SK-N-SH (cell line): ENCODE measurements at regions not wholly inside any gene's neighbourhood (a gene's known extent, or its start where the extent isn't known, plus 50 kb on each side); places are given as distances from the start of the nearest gene placed in this dataset.

Experiments used
- EP300 ChIP-seq, 2 experiments: IDR thresholded peaks; 2 replicates each; pipeline versions ENCODE4 v1.4.0 to v1.6.1; 2012; ENCODE audit warnings: borderline replicate concordance in 1 of 2, low read depth in 1 of 2, low read length in 1 of 2
- EZH2phosphoT487 ChIP-seq: fragments of 200-600 bp; sonication (generic); IDR thresholded peaks from 2 replicates; pipeline ENCODE4 v1.6.1; 2017; ENCODE audit warnings: low read depth, mixed run types, mild to moderate bottlenecking, antibody characterized with exemption, moderate library complexity, borderline replicate concordance
- GABPA ChIP-seq: IDR thresholded peaks from 2 replicates; pipeline ENCODE4 v1.4.0; 2012; ENCODE audit warnings: low read depth, mild to moderate bottlenecking
- NRF1 ChIP-seq: IDR thresholded peaks from 2 replicates; pipeline ENCODE4 v1.6.1; 2012; ENCODE audit warnings: low read depth, mild to moderate bottlenecking, low read length
- RFX5 ChIP-seq: IDR thresholded peaks from 2 replicates; pipeline ENCODE4 v1.6.1; 2012; ENCODE audit warnings: mild to moderate bottlenecking, improper control_type of control experiment, low read length
- TAF1 ChIP-seq: IDR thresholded peaks from 2 replicates; pipeline ENCODE4 v1.6.1; 2012; ENCODE audit warnings: low read depth, mild to moderate bottlenecking, low read length, moderate library complexity, borderline replicate concordance
- TEAD4 ChIP-seq: IDR thresholded peaks from 2 replicates; pipeline ENCODE4 v1.4.0; 2012; ENCODE audit warnings: mild to moderate bottlenecking, borderline replicate concordance; ENCODE audit not compliant: insufficient read depth
- TF ChIP-seq, protein P1 (sequence below): IDR thresholded peaks from 2 replicates; pipeline ENCODE4 v1.6.1; 2012; ENCODE audit warnings: mild to moderate bottlenecking, low read depth, low read length, moderate library complexity
- TF ChIP-seq, protein P2 (sequence below): fragments of 200-600 bp; sonication (generic); IDR thresholded peaks from 2 replicates; pipeline ENCODE4 v1.6.1; 2017; ENCODE audit warnings: antibody characterized with exemption, mild to moderate bottlenecking, moderate library complexity
- TF ChIP-seq, protein P3 (sequence below): IDR thresholded peaks from 2 replicates; pipeline ENCODE4 v1.4.0; 2012; ENCODE audit warnings: low read depth

DNA sequence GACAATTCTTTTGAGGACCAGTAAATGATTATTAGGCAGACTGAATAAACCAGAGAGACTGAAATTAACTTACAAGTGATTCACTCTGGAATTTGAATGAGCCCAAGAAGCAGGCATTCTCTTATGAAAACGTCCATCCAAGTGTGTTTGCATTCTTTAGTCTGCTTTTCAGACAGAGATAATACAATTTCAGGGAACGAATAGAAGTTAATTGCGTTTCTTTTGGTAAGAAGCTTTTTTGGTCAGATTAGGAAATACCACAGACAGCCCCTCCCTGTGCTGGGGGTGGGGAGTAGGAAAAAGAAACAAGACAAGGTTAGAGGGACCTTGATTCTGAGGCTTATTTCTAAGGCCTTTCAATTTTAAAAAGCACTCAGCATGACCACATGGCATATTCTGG is 874.4 kb downstream of the SUCLG1 start:
- TF ChIP-seq TEAD4, result no peak
- TF ChIP-seq NRF1, result no peak
- TF ChIP-seq, protein P1, sequence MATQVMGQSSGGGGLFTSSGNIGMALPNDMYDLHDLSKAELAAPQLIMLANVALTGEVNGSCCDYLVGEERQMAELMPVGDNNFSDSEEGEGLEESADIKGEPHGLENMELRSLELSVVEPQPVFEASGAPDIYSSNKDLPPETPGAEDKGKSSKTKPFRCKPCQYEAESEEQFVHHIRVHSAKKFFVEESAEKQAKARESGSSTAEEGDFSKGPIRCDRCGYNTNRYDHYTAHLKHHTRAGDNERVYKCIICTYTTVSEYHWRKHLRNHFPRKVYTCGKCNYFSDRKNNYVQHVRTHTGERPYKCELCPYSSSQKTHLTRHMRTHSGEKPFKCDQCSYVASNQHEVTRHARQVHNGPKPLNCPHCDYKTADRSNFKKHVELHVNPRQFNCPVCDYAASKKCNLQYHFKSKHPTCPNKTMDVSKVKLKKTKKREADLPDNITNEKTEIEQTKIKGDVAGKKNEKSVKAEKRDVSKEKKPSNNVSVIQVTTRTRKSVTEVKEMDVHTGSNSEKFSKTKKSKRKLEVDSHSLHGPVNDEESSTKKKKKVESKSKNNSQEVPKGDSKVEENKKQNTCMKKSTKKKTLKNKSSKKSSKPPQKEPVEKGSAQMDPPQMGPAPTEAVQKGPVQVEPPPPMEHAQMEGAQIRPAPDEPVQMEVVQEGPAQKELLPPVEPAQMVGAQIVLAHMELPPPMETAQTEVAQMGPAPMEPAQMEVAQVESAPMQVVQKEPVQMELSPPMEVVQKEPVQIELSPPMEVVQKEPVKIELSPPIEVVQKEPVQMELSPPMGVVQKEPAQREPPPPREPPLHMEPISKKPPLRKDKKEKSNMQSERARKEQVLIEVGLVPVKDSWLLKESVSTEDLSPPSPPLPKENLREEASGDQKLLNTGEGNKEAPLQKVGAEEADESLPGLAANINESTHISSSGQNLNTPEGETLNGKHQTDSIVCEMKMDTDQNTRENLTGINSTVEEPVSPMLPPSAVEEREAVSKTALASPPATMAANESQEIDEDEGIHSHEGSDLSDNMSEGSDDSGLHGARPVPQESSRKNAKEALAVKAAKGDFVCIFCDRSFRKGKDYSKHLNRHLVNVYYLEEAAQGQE, result no peak
- TF ChIP-seq, protein P2, sequence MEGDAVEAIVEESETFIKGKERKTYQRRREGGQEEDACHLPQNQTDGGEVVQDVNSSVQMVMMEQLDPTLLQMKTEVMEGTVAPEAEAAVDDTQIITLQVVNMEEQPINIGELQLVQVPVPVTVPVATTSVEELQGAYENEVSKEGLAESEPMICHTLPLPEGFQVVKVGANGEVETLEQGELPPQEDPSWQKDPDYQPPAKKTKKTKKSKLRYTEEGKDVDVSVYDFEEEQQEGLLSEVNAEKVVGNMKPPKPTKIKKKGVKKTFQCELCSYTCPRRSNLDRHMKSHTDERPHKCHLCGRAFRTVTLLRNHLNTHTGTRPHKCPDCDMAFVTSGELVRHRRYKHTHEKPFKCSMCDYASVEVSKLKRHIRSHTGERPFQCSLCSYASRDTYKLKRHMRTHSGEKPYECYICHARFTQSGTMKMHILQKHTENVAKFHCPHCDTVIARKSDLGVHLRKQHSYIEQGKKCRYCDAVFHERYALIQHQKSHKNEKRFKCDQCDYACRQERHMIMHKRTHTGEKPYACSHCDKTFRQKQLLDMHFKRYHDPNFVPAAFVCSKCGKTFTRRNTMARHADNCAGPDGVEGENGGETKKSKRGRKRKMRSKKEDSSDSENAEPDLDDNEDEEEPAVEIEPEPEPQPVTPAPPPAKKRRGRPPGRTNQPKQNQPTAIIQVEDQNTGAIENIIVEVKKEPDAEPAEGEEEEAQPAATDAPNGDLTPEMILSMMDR, result no peak
- no peak for TF ChIP-seq RFX5
- no peak for TF ChIP-seq EP300 (IDR thresholded peaks at IDR 0.05; ENCODE audit: borderline replicate concordance in 1 of 2, low read depth in 1 of 2, low read length in 1 of 2)
- no peak for TF ChIP-seq EZH2phosphoT487
- TF ChIP-seq TAF1, result no peak
- TF ChIP-seq, protein P3, sequence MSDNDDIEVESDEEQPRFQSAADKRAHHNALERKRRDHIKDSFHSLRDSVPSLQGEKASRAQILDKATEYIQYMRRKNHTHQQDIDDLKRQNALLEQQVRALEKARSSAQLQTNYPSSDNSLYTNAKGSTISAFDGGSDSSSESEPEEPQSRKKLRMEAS, result no peak
- no peak for TF ChIP-seq GABPA
